Neuronal stem cell (in vitro differentiated cells): ENCODE measurements at regions not wholly inside any gene's neighbourhood (a gene's known extent, or its start where the extent isn't known, plus 50 kb on each side); places are given as distances from the start of the nearest gene placed in this dataset.

Experiments
- DNase-seq: peaks from one replicate; pipeline ENCODE4 v3.0.0-alpha.2; 2013; ENCODE audit warnings: low spot score
- H2AFZ ChIP-seq: one replicate; pipeline ENCODE4 v1.6.1; 2013; ENCODE audit warnings: mild to moderate bottlenecking, low read length, inconsistent platforms
- H2AK5ac ChIP-seq: 2 replicates; pipeline ENCODE4 v1.6.1; 2013; ENCODE audit warnings: low read depth, mild to moderate bottlenecking, inconsistent platforms, low read length, moderate library complexity, mixed read lengths
- H2BK120ac ChIP-seq: 2 replicates; pipeline ENCODE4 v1.6.1; 2013; ENCODE audit warnings: low read depth, mild to moderate bottlenecking, inconsistent platforms, low read length, moderate library complexity, mixed read lengths
- H2BK12ac ChIP-seq: one replicate; pipeline ENCODE4 v1.6.1; 2013; ENCODE audit warnings: low read length, inconsistent platforms
- H2BK15ac ChIP-seq: 2 replicates; pipeline ENCODE4 v1.6.1; 2013; ENCODE audit warnings: mild to moderate bottlenecking, low read length, inconsistent platforms, mixed read lengths
- H2BK5ac ChIP-seq: one replicate; pipeline ENCODE4 v1.6.1; 2013; ENCODE audit warnings: inconsistent platforms, mild to moderate bottlenecking, low read length, moderate library complexity
- H3K14ac ChIP-seq: one replicate; pipeline ENCODE4 v1.6.1; 2013; ENCODE audit warnings: low read length, inconsistent platforms
- H3K18ac ChIP-seq: 2 replicates; pipeline ENCODE4 v1.6.1; 2013; ENCODE audit warnings: low read length, inconsistent platforms
- H3K23ac ChIP-seq: 2 replicates; pipeline ENCODE4 v1.6.1; 2013; ENCODE audit warnings: low read depth, mild to moderate bottlenecking, mixed read lengths, low read length, inconsistent platforms; ENCODE audit not compliant: poor library complexity
- H3K27ac ChIP-seq: replicated peaks from 3 replicates; pipeline ENCODE4 v1.5.1; 2013; ENCODE audit warnings: low read length, inconsistent platforms
- H3K27me3 ChIP-seq, 3 experiments: 2 replicates each; pipeline ENCODE4 v1.6.1; 2013; ENCODE audit warnings: low read length in 3 of 3, mild to moderate bottlenecking in 2 of 3, inconsistent platforms in 1 of 3, low read depth in 1 of 3, mixed read lengths in 1 of 3, moderate library complexity in 1 of 3; ENCODE audit not compliant: control insufficient read depth in 3 of 3, insufficient read depth in 3 of 3
- H3K36me3 ChIP-seq, 2 donors: replicated peaks in 1 of 2; 2 replicates each; pipeline ENCODE4 v1.6.1; 2013; ENCODE audit warnings: low read length in 2 of 2; ENCODE audit not compliant: control insufficient read depth in 2 of 2, insufficient read depth in 2 of 2
- H3K4ac ChIP-seq: 2 replicates; pipeline ENCODE4 v1.6.1; 2013; ENCODE audit warnings: inconsistent platforms, mild to moderate bottlenecking, low read length, moderate library complexity
- H3K4me1 ChIP-seq, 2 donors: 1 replicate in 1 of 2; 2 replicates in 1 of 2; pipeline ENCODE4 v1.6.1; 2013; ENCODE audit warnings: low read length in 2 of 2, low read depth in 1 of 2; ENCODE audit not compliant: control insufficient read depth in 2 of 2, insufficient read depth in 1 of 2
- H3K4me2 ChIP-seq: one replicate; pipeline ENCODE4 v1.6.1; 2013; ENCODE audit warnings: mild to moderate bottlenecking, low read length, inconsistent platforms; ENCODE audit not compliant: insufficient read depth, poor library complexity, severe bottlenecking
- H3K4me3 ChIP-seq, 2 donors: 2 replicates each; pipeline ENCODE4 v1.5.1; 2013; ENCODE audit warnings: low read length in 2 of 2, mild to moderate bottlenecking in 2 of 2, inconsistent platforms in 1 of 2, moderate library complexity in 1 of 2
- H3K79me1 ChIP-seq: one replicate; pipeline ENCODE4 v1.6.1; 2013; ENCODE audit warnings: low read depth, mild to moderate bottlenecking, inconsistent platforms, low read length, moderate library complexity
- H3K9ac ChIP-seq: one replicate; pipeline ENCODE4 v1.6.1; 2013; ENCODE audit warnings: mild to moderate bottlenecking, low read depth, low read length, inconsistent platforms; ENCODE audit not compliant: poor library complexity
- H3K9me3 ChIP-seq, 2 donors: replicated peaks in 1 of 2; 2 replicates each; pipeline versions ENCODE3 to v1.6.1; 2013; ENCODE audit warnings: low read length in 2 of 2, mild to moderate bottlenecking in 2 of 2, inconsistent platforms in 1 of 2, low read depth in 1 of 2, mixed read lengths in 1 of 2, moderate library complexity in 1 of 2; ENCODE audit not compliant: control insufficient read depth in 2 of 2, insufficient read depth in 1 of 2
- H4K8ac ChIP-seq: one replicate; pipeline ENCODE4 v1.6.1; 2013; ENCODE audit warnings: low read depth, mild to moderate bottlenecking, inconsistent platforms, low read length, moderate library complexity
- H4K91ac ChIP-seq: one replicate; pipeline ENCODE4 v1.6.1; 2013; ENCODE audit warnings: low read length, low read depth, mild to moderate bottlenecking, inconsistent platforms; ENCODE audit not compliant: poor library complexity
- WGBS, 2 donors: extraction: QIAGEN DNeasy Blood & Tissue Kit; methylation state at CpG; one replicate each; pipeline ENCODE4 v1.1.7; 2013; ENCODE audit warnings: missing lambda C conversion rate in 2 of 2, mixed read lengths in 1 of 2; ENCODE audit not compliant: insufficient read length in 2 of 2, insufficient replicate concordance in 1 of 2; ENCODE audit errors: extremely low coverage in 2 of 2; 5-methylcytosine and 5-hydroxymethylcytosine counted together

- Histone ChIP-seq H3K23ac (no peak overlapping the region), H3K18ac (no peak overlapping the region), H3K36me3 (no peaks in the 10 kb centered on the region), H3K4me3 (no peak overlapping the region), H3K9ac (no peak overlapping the region), H2AK5ac (no peak overlapping the region), H3K14ac (no peak overlapping the region), H3K27me3 (no peaks in the 10 kb centered on the region), H3K9me3 (peaks cover 0 to 5% of the 10 kb centered on the region in 2 donors), H3K27ac (no peak overlapping the region), H2BK120ac (no peak overlapping the region), H3K79me1 (no peaks in the 10 kb centered on the region), H3K4me2 (no peak overlapping the region), H2BK5ac (no peak overlapping the region), H4K91ac (no peak overlapping the region), H3K4me1 (no peaks in the 10 kb centered on the region), H2AFZ (no peak overlapping the region), H3K4ac (no peak overlapping the region), H2BK15ac (no peak overlapping the region), H4K8ac (no peak overlapping the region), H2BK12ac (no peak overlapping the region)
- no peak for DNase-seq
- WGBS, 2 donors, result no CpG with 5 or more reads among the region's 2 CpGs
These were observed 193.3 kb downstream of the PTPRU start for GRCh38 chr1:29429656-29430055.

- H2BK5ac ChIP-seq, result no peak overlapping the region
- no peak overlapping the region for H2AFZ ChIP-seq
- no peak overlapping the region for H3K27ac ChIP-seq
- no peak overlapping the region for H2BK120ac ChIP-seq
- no peak overlapping the region for H3K4me3 ChIP-seq
- H3K27me3 ChIP-seq, result no peaks in the 10 kb centered on the region
- no peaks in the 10 kb centered on the region for H3K79me1 ChIP-seq
- H3K23ac ChIP-seq, result no peak overlapping the region
- no peak overlapping the region for H2AK5ac ChIP-seq
- WGBS, 2 donors, result no CpG with 5 or more reads among the region's 4 CpGs
- DNase-seq, result no peak
- peaks cover 0 to 5% of the 10 kb centered on the region in 2 donors for H3K9me3 ChIP-seq
- H3K4ac ChIP-seq, result no peak overlapping the region
- no peak overlapping the region for H4K91ac ChIP-seq
- H3K18ac ChIP-seq, result no peak overlapping the region
- H4K8ac ChIP-seq, result no peak overlapping the region
- H2BK15ac ChIP-seq, result no peak overlapping the region
- no peaks in the 10 kb centered on the region for H3K4me1 ChIP-seq
- no peak overlapping the region for H2BK12ac ChIP-seq
- H3K36me3 ChIP-seq, result no peaks in the 10 kb centered on the region
- no peak overlapping the region for H3K14ac ChIP-seq
- H3K4me2 ChIP-seq, result no peak overlapping the region
- H3K9ac ChIP-seq, result no peak overlapping the region
These were observed 192.7 kb downstream of the PTPRU start for GRCh38 chr1:29428997-29429396.

- H3K36me3 ChIP-seq, result no peaks in the 10 kb centered on the region
- H3K27ac ChIP-seq, result no peak overlapping the region
- no peak overlapping the region for H2BK12ac ChIP-seq
- no peak overlapping the region for H3K23ac ChIP-seq
- H3K4me2 ChIP-seq, result no peak overlapping the region
- no peak overlapping the region for H3K14ac ChIP-seq
- no peak overlapping the region for H3K4ac ChIP-seq
- H2BK15ac ChIP-seq, result no peak overlapping the region
- H2BK5ac ChIP-seq, result no peak overlapping the region
- no peaks in the 10 kb centered on the region for H3K27me3 ChIP-seq
- no peak overlapping the region for H4K91ac ChIP-seq
- H3K4me3 ChIP-seq, result no peak overlapping the region
- H3K9ac ChIP-seq, result no peak overlapping the region
- WGBS, 2 donors, result no CpG with 5 or more reads among the region's 4 CpGs
- H3K9me3 ChIP-seq, result peaks cover 0 to 5% of the 10 kb centered on the region in 2 donors
- no peak overlapping the region for H2BK120ac ChIP-seq
- H3K4me1 ChIP-seq, result no peaks in the 10 kb centered on the region
- no peak for DNase-seq
- no peak overlapping the region for H4K8ac ChIP-seq
- H3K79me1 ChIP-seq, result no peaks in the 10 kb centered on the region
- H3K18ac ChIP-seq, result no peak overlapping the region
- H2AK5ac ChIP-seq, result no peak overlapping the region
- H2AFZ ChIP-seq, result no peak overlapping the region
These were observed 191.9 kb downstream of the PTPRU start for GRCh38 chr1:29428280-29428615.

GRCh38 chr1:29427614-29428279 lies 191.4 kb downstream of the PTPRU start:
- Histone ChIP-seq H2AK5ac (no peak overlapping the region), H3K18ac (no peak overlapping the region), H3K36me3 (no peaks in the 10 kb centered on the region), H3K23ac (no peak overlapping the region), H3K27me3 (no peaks in the 10 kb centered on the region), H3K4ac (no peak overlapping the region), H3K9ac (no peak overlapping the region), H2BK12ac (no peak overlapping the region), H3K14ac (no peak overlapping the region), H3K27ac (no peak overlapping the region), H2BK15ac (no peak overlapping the region), H3K4me2 (no peak overlapping the region), H4K91ac (no peak overlapping the region), H3K79me1 (no peaks in the 10 kb centered on the region), H3K9me3 (peaks cover 0 to 5% of the 10 kb centered on the region in 2 donors), H2BK5ac (no peak overlapping the region), H4K8ac (no peak overlapping the region), H2AFZ (no peak overlapping the region), H3K4me3 (peak overlapping the region in 1 of 2 donors; percentile 9), H2BK120ac (no peak overlapping the region), H3K4me1 (no peaks in the 10 kb centered on the region)
- DNase-seq, result no peak
- no CpG with 5 or more reads among the region's 3 CpGs for WGBS, 2 donors
